GM12878 (cell line): ENCODE measurements at regions not wholly inside any gene's neighbourhood (a gene's known extent, or its start where the extent isn't known, plus 50 kb on each side); places are given as distances from the start of the nearest gene placed in this dataset.
"Not testable (repeated sequence)": the region's sequence is repeated elsewhere in the genome, so short reads cannot be mapped to it uniquely, and the experiment has no call there.

Experiments used
- ATAC-seq: fragments of 200-7000 bp; cut with Tn5 transposase; 3 replicates; pipeline ENCODE4 v1.9.1; 2020; ENCODE audit warnings: mild to moderate bottlenecking, moderate library complexity
- BruUV-seq: library from RNA; stranded (reverse); fragments of 400-500 nt; replicated peaks from 2 replicates; lab custom pipeline; 2021; lab: Mats Ljungman, UMichigan
- CTCF ChIA-PET: fragments of 300-600 bp; sonication (Branson Sonifier 250); formaldehyde crosslinking; extraction: SDS; loops from one replicate; lab custom pipeline; 2021; ENCODE audit warnings: inconsistent platforms; lab: Yijun Ruan, JAX
- POLR2A ChIA-PET: fragments of 350-600 bp; formaldehyde crosslinking; extraction: SDS; loops from one replicate; lab custom pipeline; 2021; ENCODE audit warnings: inconsistent platforms; lab: Charles Lee
- RAD21 ChIA-PET: fragments of 300-600 bp; sonication (Branson Sonifier 250); formaldehyde crosslinking; loops from one replicate; lab custom pipeline; 2023; ENCODE audit warnings: antibody characterized with exemption; ENCODE audit not compliant: unreplicated experiment; lab: Charles Lee
- SMC1A ChIA-PET: fragments of 300-600 bp; sonication (Branson Sonifier 250); formaldehyde crosslinking; loops from one replicate; lab custom pipeline; 2023; ENCODE audit not compliant: unreplicated experiment, uncharacterized antibody; lab: Charles Lee
- DNase-seq: peaks from one replicate; pipeline ENCODE4 v3.0.0-alpha.2; 2011; ENCODE audit warnings: low read depth, low spot score
- FAIRE-seq: peaks from 3 replicates; lab custom pipeline; 2011; peaks lifted over from hg19 to GRCh38; lab: Jason Lieb, UNC
- H2AFZ ChIP-seq: 2 replicates; pipeline ENCODE4 v1.6.0; 2011; ENCODE audit warnings: low read depth, low read length, control low read depth; ENCODE audit not compliant: control insufficient read depth
- H3K27ac ChIP-seq: 2 replicates; pipeline ENCODE4 v1.5.1; 2011; ENCODE audit warnings: control low read depth; ENCODE audit not compliant: control insufficient read depth, insufficient read depth
- H3K27me3 ChIP-seq, 2 experiments: replicated peaks in 1 of 2; 2 replicates each; pipeline versions ENCODE4 v1.6.0 to v1.6.1; 2011; ENCODE audit warnings: low read length in 1 of 2; ENCODE audit not compliant: control insufficient read depth in 2 of 2, insufficient read depth in 2 of 2
- H3K36me3 ChIP-seq, 2 experiments: 2 replicates each; pipeline ENCODE4 v1.5.1; 2011; ENCODE audit warnings: low read length in 1 of 2; ENCODE audit not compliant: control insufficient read depth in 2 of 2, insufficient read depth in 2 of 2
- H3K4me1 ChIP-seq: 2 replicates; pipeline ENCODE4 v1.6.1; 2011; ENCODE audit warnings: mild to moderate bottlenecking, low read length, moderate library complexity, mixed read lengths; ENCODE audit not compliant: control insufficient read depth, insufficient read depth
- H3K4me2 ChIP-seq: 2 replicates; pipeline ENCODE4 v1.6.0; 2011; ENCODE audit warnings: control low read depth; ENCODE audit not compliant: control insufficient read depth, insufficient read depth
- H3K4me3 ChIP-seq: fragments of 200-600 bp; sonication (generic); 2 replicates; pipeline ENCODE4 v1.5.1; 2016
- H3K79me2 ChIP-seq: 2 replicates; pipeline ENCODE4 v1.6.0; 2011; ENCODE audit warnings: low read length; ENCODE audit not compliant: control insufficient read depth, insufficient read depth
- H3K9ac ChIP-seq: 2 replicates; pipeline ENCODE4 v1.8.0; 2011; ENCODE audit warnings: low read length, control low read depth, mixed read lengths; ENCODE audit not compliant: control insufficient read depth, insufficient read depth
- H3K9me3 ChIP-seq: replicated peaks from 3 replicates; pipeline ENCODE4 v1.5.1; 2011; ENCODE audit warnings: mild to moderate bottlenecking, low read length; ENCODE audit not compliant: control insufficient read depth, insufficient read depth
- H4K20me1 ChIP-seq: 2 replicates; pipeline ENCODE4 v1.6.0; 2011; ENCODE audit not compliant: control insufficient read depth, insufficient read depth
- HSF1 ChIP-seq: fragments of 150-350 bp; IDR thresholded peaks from 2 replicates; pipeline ENCODE4 v1.6.1; 2014; ENCODE audit warnings: mild to moderate bottlenecking, low read depth, low read length
- NFYB ChIP-seq: IDR thresholded peaks from 2 replicates; pipeline ENCODE4 v1.6.1; 2011; ENCODE audit warnings: low read depth, mild to moderate bottlenecking, low read length, improper control_type of control experiment, moderate library complexity; ENCODE audit not compliant: insufficient read depth
- POLR2AphosphoS2 ChIP-seq: IDR thresholded peaks from 2 replicates; pipeline ENCODE4 v1.6.1; 2011; ENCODE audit warnings: low read depth, mild to moderate bottlenecking, low read length, improper control_type of control experiment, moderate library complexity
- SP1 ChIP-seq: IDR thresholded peaks from one replicate; pipeline ENCODE4 v1.6.1; 2011; ENCODE audit warnings: low read depth, low read length
- STAT3 ChIP-seq: IDR thresholded peaks from 2 replicates; pipeline ENCODE4 v1.6.1; 2011; ENCODE audit warnings: low read depth, low read length, improper control_type of control experiment
- ZBTB4 ChIP-seq: fragments of 450-650 bp; formaldehyde crosslinking; IDR thresholded peaks from 2 replicates; pipeline ENCODE4 v1.4.0; 2022; ENCODE audit warnings: mild to moderate bottlenecking, moderate library complexity
- WGBS: methylation state at CpG from one replicate; pipeline ENCODE4 v1.1.6; 2016; ENCODE audit warnings: low lambda C conversion rate; ENCODE audit not compliant: insufficient replicate concordance, insufficient coverage; ENCODE audit errors: missing lambda C conversion rate; 5-methylcytosine and 5-hydroxymethylcytosine counted together
- in situ Hi-C: fragments of 300-500 bp; cut with MboI; formaldehyde crosslinking; loops from 9 replicates; pipeline ENCODE4 v1.14.3; 2018; ENCODE audit warnings: mixed read lengths
- intact Hi-C: fragments of 100-400 bp; cut with micrococcal nuclease; formaldehyde crosslinking; loops from one replicate; pipeline ENCODE4 v1.14.2; 2022; ENCODE audit not compliant: unreplicated experiment

GRCh38 chr3:178119608-178120295, 416.5 kb upstream of the KCNMB2 start:
- in situ Hi-C loops, H4K20me1 ChIP-seq, H3K4me2 ChIP-seq, RAD21 ChIA-PET, H3K27me3 ChIP-seq, DNase-seq, SMC1A ChIA-PET, POLR2A ChIA-PET, H3K9me3 ChIP-seq, H3K36me3 ChIP-seq, H3K4me3 ChIP-seq, H2AFZ ChIP-seq, FAIRE-seq, H3K27ac ChIP-seq, H3K4me1 ChIP-seq, H3K9ac ChIP-seq, BruUV-seq, H3K79me2 ChIP-seq, intact Hi-C loops, ATAC-seq: not testable (repeated sequence)
- CTCF ChIA-PET: interaction anchor here (0.6 kb wide), 1 partner anchor 238 kb away, joined by 4 read pairs; no protein-coding TSS in a partner anchor
- WGBS: 21% methylated on average over 5 of the region's 6 CpGs

GRCh38 chr3:178120367-178120766, 415.9 kb upstream of the KCNMB2 start:
- Histone ChIP-seq H3K4me3 (no peak overlapping the region), H2AFZ (no peak overlapping the region), H3K36me3 (no peaks in the 10 kb centered on the region), H3K4me1 (no peaks in the 10 kb centered on the region), H4K20me1 (no peaks in the 10 kb centered on the region), H3K9ac (no peak overlapping the region), H3K27ac (no peak overlapping the region), H3K27me3 (no peaks in the 10 kb centered on the region), H3K79me2 (no peaks in the 10 kb centered on the region), H3K9me3 (no peaks in the 10 kb centered on the region), H3K4me2 (no peak overlapping the region)
- ChIA-PET CTCF (interaction anchor here (0.6 kb wide), 1 partner anchor 238 kb away, joined by 4 read pairs; no protein-coding TSS in a partner anchor), POLR2A (no interaction called here), SMC1A (no interaction called here), RAD21 (no interaction called here)
- in situ Hi-C loops (no loop called here), intact Hi-C loops (no loop called here)
- ATAC-seq (no peak), DNase-seq (no peak), FAIRE-seq (no peak)
- WGBS: 17% methylated on average over 2 of the region's 2 CpGs
- TF ChIP-seq ZBTB4 (no peak), SP1 (no peak), NFYB (no peak), HSF1 (no peak), POLR2AphosphoS2 (no peak), STAT3 (no peak)
- BruUV-seq: no TSS peak
